ENCODE measurements at regions not wholly inside any gene's neighbourhood (a gene's known extent, or its start where the extent isn't known, plus 50 kb on each side); places are given as distances from the start of the nearest gene placed in this dataset.

GRCh38 chr22:47401976-47402770 is 639.7 kb downstream of the TBC1D22A start (continued):
- TF ChIP-seq ETS1 (IDR thresholded peaks at IDR 0.05): no peak
- no peak for TF ChIP-seq CREB1 (CRISPR knock-in tag; IDR thresholded peaks at IDR 0.05; ENCODE audit: low read depth)
- no peak for TF ChIP-seq ZNF114 (CRISPR knock-in tag; IDR thresholded peaks at IDR 0.05)
- TF ChIP-seq NANOG (IDR thresholded peaks at IDR 0.05; ENCODE audit: borderline replicate concordance): no peak
- TF ChIP-seq POLR2AphosphoS5 (IDR thresholded peaks at IDR 0.05; ENCODE audit: low read depth): no peak

DNA sequence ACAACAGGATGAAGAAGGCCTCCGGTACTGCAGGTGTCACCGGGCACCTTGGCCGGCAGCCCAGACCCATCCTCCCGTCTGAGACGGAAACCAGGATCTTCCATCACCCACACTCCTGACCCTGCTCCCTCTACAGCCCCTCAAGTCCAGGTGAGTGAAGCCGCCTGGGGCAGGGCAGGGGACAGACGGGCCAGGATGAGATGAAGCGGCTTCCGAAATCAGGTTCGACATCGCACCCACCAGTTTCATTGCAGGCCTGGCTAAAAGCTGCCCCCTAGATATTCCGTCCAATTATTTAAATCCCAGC is 639.1 kb downstream of the TBC1D22A start:
- no peak overlapping the region for H2AFZ ChIP-seq
- no peaks in the 10 kb centered on the region for H3K9me2 ChIP-seq (ENCODE audit: insufficient read depth)
- no peaks in the 10 kb centered on the region for H4K20me1 ChIP-seq (replicated peaks; ENCODE audit: insufficient read depth)
- no peak overlapping the region for H3K4me3 Mint-ChIP-seq
- H3F3A ChIP-seq (replicated peaks; ENCODE audit: low read depth): no peaks in the 10 kb centered on the region
- no peak overlapping the region for H3K27ac Mint-ChIP-seq
- H3K79me2 ChIP-seq (replicated peaks; ENCODE audit: insufficient read depth): no peaks in the 10 kb centered on the region
- H3K4me3 ChIP-seq: no peak overlapping the region
- no peaks in the 10 kb centered on the region for H3K4me1 ChIP-seq (ENCODE audit: insufficient read depth)
- H3K4me1 Mint-ChIP-seq: no peaks in the 10 kb centered on the region
- no peak for DNase-seq (ENCODE audit: low spot score)
- no peak for ATAC-seq
- no peaks in the 10 kb centered on the region for H3K27me3 ChIP-seq (ENCODE audit: insufficient read depth)
- peaks cover 50% of the 10 kb centered on the region for H3K36me3 Mint-ChIP-seq (ENCODE audit: low read depth)
- no peaks in the 10 kb centered on the region for H3K36me3 ChIP-seq (ENCODE audit: insufficient read depth)
- no peak overlapping the region for H3K27ac ChIP-seq (ENCODE audit: low read depth)
- H3K9me3 Mint-ChIP-seq: peaks cover 63% of the 10 kb centered on the region
- H3K4me2 ChIP-seq: no peak overlapping the region
- H3K27me3 Mint-ChIP-seq (ENCODE audit: insufficient read depth, low read depth, poor library complexity): peaks cover 11% of the 10 kb centered on the region
- TF ChIP-seq ZNF331 (CRISPR knock-in tag; IDR thresholded peaks at IDR 0.05; ENCODE audit: low read depth): no peak
- no peak for TF ChIP-seq ZNF114 (CRISPR knock-in tag; IDR thresholded peaks at IDR 0.05)
- no peak for TF ChIP-seq CREB1 (CRISPR knock-in tag; IDR thresholded peaks at IDR 0.05; ENCODE audit: low read depth)
- no peak for TF ChIP-seq JUNB (IDR thresholded peaks at IDR 0.05; ENCODE audit: unreplicated experiment)
- TF ChIP-seq, protein P1, sequence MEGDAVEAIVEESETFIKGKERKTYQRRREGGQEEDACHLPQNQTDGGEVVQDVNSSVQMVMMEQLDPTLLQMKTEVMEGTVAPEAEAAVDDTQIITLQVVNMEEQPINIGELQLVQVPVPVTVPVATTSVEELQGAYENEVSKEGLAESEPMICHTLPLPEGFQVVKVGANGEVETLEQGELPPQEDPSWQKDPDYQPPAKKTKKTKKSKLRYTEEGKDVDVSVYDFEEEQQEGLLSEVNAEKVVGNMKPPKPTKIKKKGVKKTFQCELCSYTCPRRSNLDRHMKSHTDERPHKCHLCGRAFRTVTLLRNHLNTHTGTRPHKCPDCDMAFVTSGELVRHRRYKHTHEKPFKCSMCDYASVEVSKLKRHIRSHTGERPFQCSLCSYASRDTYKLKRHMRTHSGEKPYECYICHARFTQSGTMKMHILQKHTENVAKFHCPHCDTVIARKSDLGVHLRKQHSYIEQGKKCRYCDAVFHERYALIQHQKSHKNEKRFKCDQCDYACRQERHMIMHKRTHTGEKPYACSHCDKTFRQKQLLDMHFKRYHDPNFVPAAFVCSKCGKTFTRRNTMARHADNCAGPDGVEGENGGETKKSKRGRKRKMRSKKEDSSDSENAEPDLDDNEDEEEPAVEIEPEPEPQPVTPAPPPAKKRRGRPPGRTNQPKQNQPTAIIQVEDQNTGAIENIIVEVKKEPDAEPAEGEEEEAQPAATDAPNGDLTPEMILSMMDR (conservative IDR thresholded peaks at IDR 0.05; ENCODE audit: low read depth in 2 of 2): no peak
- no peak for TF ChIP-seq REST (IDR thresholded peaks at IDR 0.05; ENCODE audit: unreplicated experiment)
- no peak for TF ChIP-seq EZH2phosphoT487 (IDR thresholded peaks at IDR 0.05; ENCODE audit: unreplicated experiment)
- TF ChIP-seq ZNF462 (CRISPR knock-in tag; IDR thresholded peaks at IDR 0.05): no peak
- TF ChIP-seq POLR2AphosphoS5 (IDR thresholded peaks at IDR 0.05; ENCODE audit: low read depth): no peak

Measured in GM23338 (cell line).